A549 (cell line): ENCODE measurements at regions not wholly inside any gene's neighbourhood (a gene's known extent, or its start where the extent isn't known, plus 50 kb on each side); places are given as distances from the start of the nearest gene placed in this dataset.

Experiments used
- ATAC-seq, 2 experiments: fragments of 200-7000 bp in 1 of 2; fragments of >200 bp in 1 of 2; cut with Nextera tagmentation in 1 of 2; cut with Tn5 transposase in 1 of 2; 3 replicates each; pipeline versions ENCODE4 v1.8.0 to v1.9.1; 2018 to 2020; ENCODE audit warnings: mild to moderate bottlenecking in 1 of 2, moderate library complexity in 1 of 2
- CTCF ChIA-PET: fragments of 300-600 bp; sonication (Branson Sonifier 250); formaldehyde crosslinking; extraction: SDS; loops from one replicate; lab custom pipeline; 2021; ENCODE audit warnings: antibody characterized with exemption, inconsistent platforms; lab: Yijun Ruan, JAX
- POLR2A ChIA-PET: fragments of 350-600 bp; formaldehyde crosslinking; extraction: SDS; loops from one replicate; lab custom pipeline; 2021; ENCODE audit warnings: antibody characterized with exemption, inconsistent platforms; lab: Yijun Ruan, JAX
- DNase-seq, 2 experiments: peaks; one replicate each; pipeline versions ENCODE4 v3.0.0 to v3.0.0-alpha.2; 2011 to 2016; ENCODE audit warnings: low read depth in 1 of 2, low spot score in 1 of 2
- FAIRE-seq: peaks from 2 replicates; lab custom pipeline; 2011; peaks lifted over from hg19 to GRCh38; lab: Jason Lieb, UNC
- H3K27ac ChIP-seq, 2 experiments: fragments of >200 bp; sonication (Bioruptor Twin); formaldehyde crosslinking; 3 replicates each; pipeline ENCODE4 v1.5.1; 2016 to 2017
- H3K4me1 ChIP-seq: fragments of >200 bp; sonication (Bioruptor Twin); formaldehyde crosslinking; 3 replicates; pipeline ENCODE4 v1.6.1; 2016
- H3K4me2 ChIP-seq: fragments of >200 bp; sonication (Bioruptor Twin); formaldehyde crosslinking; 3 replicates; pipeline ENCODE4 v1.6.1; 2016
- H3K4me3 ChIP-seq: fragments of >200 bp; sonication (Bioruptor Twin); formaldehyde crosslinking; 3 replicates; pipeline ENCODE4 v1.5.1; 2016
- H3K9me3 ChIP-seq: fragments of >200 bp; sonication (Bioruptor Twin); formaldehyde crosslinking; 3 replicates; pipeline ENCODE4 v1.6.1; 2016
- CBX2 ChIP-seq: fragments of 200-600 bp; sonication (generic); IDR thresholded peaks from 2 replicates; pipeline ENCODE4 v1.6.1; 2016; ENCODE audit warnings: low read depth, mild to moderate bottlenecking, borderline replicate concordance
- CHD4 ChIP-seq: fragments of 200-600 bp; sonication (generic); IDR thresholded peaks from 2 replicates; pipeline ENCODE4 v1.6.1; 2016; ENCODE audit warnings: antibody characterized with exemption, mild to moderate bottlenecking, borderline replicate concordance
- ELK1 ChIP-seq: fragments of 150-350 bp; IDR thresholded peaks from 2 replicates; pipeline ENCODE4 v1.6.1; 2014; ENCODE audit warnings: low read depth, mild to moderate bottlenecking, low read length
- EP300 ChIP-seq, 2 experiments: fragments of >200 bp; sonication (Bioruptor Twin); formaldehyde crosslinking; IDR thresholded peaks; 2 replicates in 1 of 2; 3 replicates in 1 of 2; pipeline ENCODE4 v1.6.1; 2016 to 2017
- FOSB ChIP-seq: fragments of 250-450 bp; sonication (Bioruptor Pico); IDR thresholded peaks from 2 replicates; pipeline ENCODE4 v1.5.0; 2020; ENCODE audit warnings: mild to moderate bottlenecking, moderate library complexity
- FOSL2 ChIP-seq, 2 experiments: fragments of 450-650 bp in 1 of 2; fragments of >200 bp in 1 of 2; sonication (Bioruptor Twin) in 1 of 2; formaldehyde crosslinking; IDR thresholded peaks; 2 replicates each; pipeline versions ENCODE4 v1.5.0 to v1.6.1; 2016 to 2020; ENCODE audit warnings: mild to moderate bottlenecking in 1 of 2, moderate library complexity in 1 of 2
- FOXS1 ChIP-seq: fragments of 250-450 bp; sonication (Bioruptor Pico); IDR thresholded peaks from 2 replicates; pipeline ENCODE4 v1.5.0; 2020; ENCODE audit warnings: mild to moderate bottlenecking, moderate library complexity
- GATA3 ChIP-seq: IDR thresholded peaks from 2 replicates; pipeline ENCODE4 v1.6.1; 2012; ENCODE audit warnings: borderline replicate concordance
- HEYL ChIP-seq: fragments of 250-450 bp; sonication (Bioruptor Pico); IDR thresholded peaks from 2 replicates; pipeline ENCODE4 v1.8.0; 2021; ENCODE audit warnings: mild to moderate bottlenecking, moderate library complexity
- HOXB13 ChIP-seq: fragments of 250-450 bp; sonication (Bioruptor Pico); IDR thresholded peaks from 2 replicates; pipeline ENCODE4 v1.5.0; 2020; ENCODE audit warnings: low read depth, mild to moderate bottlenecking, moderate library complexity
- JUN ChIP-seq, 2 experiments: fragments of >200 bp; sonication (Bioruptor Twin); formaldehyde crosslinking; IDR thresholded peaks; 2 replicates in 1 of 2; 3 replicates in 1 of 2; pipeline ENCODE4 v1.6.1; 2016 to 2017
- JUNB ChIP-seq: fragments of >200 bp; sonication (Bioruptor Twin); formaldehyde crosslinking; IDR thresholded peaks from 2 replicates; pipeline ENCODE4 v1.6.1; 2016
- KDM1A ChIP-seq: fragments of 200-600 bp; sonication (generic); IDR thresholded peaks from 2 replicates; pipeline ENCODE4 v1.6.1; 2016; ENCODE audit warnings: low read depth, mild to moderate bottlenecking
- KDM5A ChIP-seq: fragments of 200-600 bp; sonication (generic); IDR thresholded peaks from 2 replicates; pipeline ENCODE4 v1.6.1; 2016; ENCODE audit warnings: antibody characterized with exemption, mild to moderate bottlenecking
- MAFK ChIP-seq: fragments of 450-650 bp; IDR thresholded peaks from 2 replicates; pipeline ENCODE4 v1.6.1; 2014; ENCODE audit not compliant: partially characterized antibody
- MAX ChIP-seq: IDR thresholded peaks from 2 replicates; pipeline ENCODE4 v1.6.1; 2012
- MAZ ChIP-seq: fragments of 150-350 bp; IDR thresholded peaks from 2 replicates; pipeline ENCODE4 v1.6.1; 2014; ENCODE audit warnings: antibody characterized with exemption, low read depth, low read length, borderline replicate concordance
- MYC ChIP-seq: IDR thresholded peaks from 2 replicates; pipeline ENCODE4 v1.6.1; 2012; ENCODE audit warnings: mild to moderate bottlenecking, inconsistent platforms, low read length, improper control_type of control experiment, borderline replicate concordance
- NFE2L2 ChIP-seq: fragments of 150-350 bp; conservative IDR thresholded peaks from 2 replicates; pipeline ENCODE4 v1.6.1; 2014; ENCODE audit warnings: low read length
- NR3C1 ChIP-seq: fragments of >200 bp; sonication (Bioruptor Twin); formaldehyde crosslinking; IDR thresholded peaks from 3 replicates; pipeline ENCODE4 v1.6.1; 2017
- POLR2A ChIP-seq: IDR thresholded peaks from 2 replicates; pipeline ENCODE4 v1.6.1; 2012; ENCODE audit warnings: mild to moderate bottlenecking, low read length
- RARB ChIP-seq: fragments of 250-450 bp; sonication (Bioruptor Pico); IDR thresholded peaks from 2 replicates; pipeline ENCODE4 v1.8.0; 2021; ENCODE audit warnings: mild to moderate bottlenecking, moderate library complexity
- RCOR1 ChIP-seq: fragments of 150-350 bp; IDR thresholded peaks from 2 replicates; pipeline ENCODE4 v1.6.1; 2014; ENCODE audit warnings: antibody characterized with exemption, low read length, low read depth
- SMC3 ChIP-seq: fragments of >200 bp; sonication (Bioruptor Twin); formaldehyde crosslinking; IDR thresholded peaks from 3 replicates; pipeline ENCODE4 v1.6.1; 2018; ENCODE audit warnings: inconsistent platforms
- TFCP2L1 ChIP-seq: fragments of 250-450 bp; sonication (Bioruptor Pico); IDR thresholded peaks from 2 replicates; pipeline ENCODE4 v1.5.0; 2021; ENCODE audit warnings: mild to moderate bottlenecking
- ZSCAN20 ChIP-seq: fragments of 250-450 bp; sonication (Bioruptor Pico); IDR thresholded peaks from 2 replicates; pipeline ENCODE4 v1.8.0; 2022; ENCODE audit warnings: mild to moderate bottlenecking, moderate library complexity
- WGBS: methylation state at CpG from one replicate; pipeline ENCODE4 v1.1.6; 2017; ENCODE audit errors: missing lambda C conversion rate; 5-methylcytosine and 5-hydroxymethylcytosine counted together
- TF ChIP-seq, protein P1 (sequence below): IDR thresholded peaks from 2 replicates; pipeline ENCODE4 v1.6.1; 2012; ENCODE audit warnings: low read depth, borderline replicate concordance
- TF ChIP-seq, protein P2 (sequence below): fragments of >200 bp; sonication (Bioruptor Twin); formaldehyde crosslinking; IDR thresholded peaks from 2 replicates; pipeline ENCODE4 v1.6.1; 2016
- TF ChIP-seq, protein P3 (sequence below): fragments of 450-650 bp; IDR thresholded peaks from 2 replicates; pipeline ENCODE4 v1.6.1; 2014; ENCODE audit warnings: antibody characterized with exemption

- CTCF ChIA-PET, result no interaction called here
- Histone ChIP-seq H3K4me3 (no peak overlapping the region), H3K4me1 (no peaks in the 10 kb centered on the region), H3K27ac (no peak overlapping the region), H3K4me2 (no peak overlapping the region), H3K9me3 (no peaks in the 10 kb centered on the region)
- DNase-seq, result no peak
- no peak for TF ChIP-seq SMC3
- no peak for ATAC-seq
- POLR2A ChIA-PET, result no interaction called here
- no peak for FAIRE-seq
Measured at GRCh38 chr13:47184321-47184720, 287.5 kb upstream of the HTR2A start.

DNA sequence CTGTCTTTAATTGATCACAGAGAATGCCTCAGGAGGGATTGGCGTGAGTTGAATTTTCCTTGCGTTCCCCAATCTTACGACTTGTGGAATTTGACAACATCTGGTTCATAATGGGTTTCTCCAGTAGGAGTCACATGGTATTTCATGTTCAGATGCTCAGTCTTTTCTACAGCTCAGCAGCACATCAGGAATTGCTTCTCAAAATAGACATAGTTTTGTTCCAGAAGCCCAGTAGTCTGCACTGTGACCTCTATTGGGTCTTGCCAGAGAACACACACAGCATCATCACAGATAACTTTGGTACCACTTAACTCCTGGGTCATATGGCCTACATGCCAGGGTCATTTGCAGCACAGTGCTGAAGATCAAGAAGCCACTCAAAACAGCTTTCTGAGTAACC is 282.5 kb upstream of the HTR2A start:
- H3K4me1 ChIP-seq, result no peaks in the 10 kb centered on the region
- FAIRE-seq (no peak), DNase-seq (no peak), ATAC-seq (no peak)
- TF ChIP-seq NR3C1 (no peak), NFE2L2 (no peak), RCOR1 (no peak), KDM1A (no peak), MAX (no peak), ELK1 (no peak), MAFK (no peak), JUNB (no peak), EP300 (IDR thresholded peaks at IDR 0.05) (no peak), HEYL (CRISPR knock-in tag) (no peak), FOXS1 (no peak), POLR2A (no peak), TFCP2L1 (no peak), JUN (IDR thresholded peaks at IDR 0.05) (no peak), MYC (no peak), KDM5A (no peak), FOSL2 (IDR thresholded peaks at IDR 0.05) (no peak), FOSL2 (CRISPR knock-in tag; IDR thresholded peaks at IDR 0.05) (no peak)
- TF ChIP-seq, protein P1, sequence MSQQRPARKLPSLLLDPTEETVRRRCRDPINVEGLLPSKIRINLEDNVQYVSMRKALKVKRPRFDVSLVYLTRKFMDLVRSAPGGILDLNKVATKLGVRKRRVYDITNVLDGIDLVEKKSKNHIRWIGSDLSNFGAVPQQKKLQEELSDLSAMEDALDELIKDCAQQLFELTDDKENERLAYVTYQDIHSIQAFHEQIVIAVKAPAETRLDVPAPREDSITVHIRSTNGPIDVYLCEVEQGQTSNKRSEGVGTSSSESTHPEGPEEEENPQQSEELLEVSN, result no peak
- TF ChIP-seq, protein P2, sequence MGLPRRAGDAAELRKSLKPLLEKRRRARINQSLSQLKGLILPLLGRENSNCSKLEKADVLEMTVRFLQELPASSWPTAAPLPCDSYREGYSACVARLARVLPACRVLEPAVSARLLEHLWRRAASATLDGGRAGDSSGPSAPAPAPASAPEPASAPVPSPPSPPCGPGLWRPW, result no peak
- POLR2A ChIA-PET, result no interaction called here
- WGBS, result 37% methylated on average over 3 of the region's 3 CpGs
- no peak overlapping the region for H3K4me2 ChIP-seq
- CTCF ChIA-PET, result no interaction called here
- H3K27ac ChIP-seq, result no peak overlapping the region
- H3K4me3 ChIP-seq, result no peak overlapping the region
- no peaks in the 10 kb centered on the region for H3K9me3 ChIP-seq

DNA sequence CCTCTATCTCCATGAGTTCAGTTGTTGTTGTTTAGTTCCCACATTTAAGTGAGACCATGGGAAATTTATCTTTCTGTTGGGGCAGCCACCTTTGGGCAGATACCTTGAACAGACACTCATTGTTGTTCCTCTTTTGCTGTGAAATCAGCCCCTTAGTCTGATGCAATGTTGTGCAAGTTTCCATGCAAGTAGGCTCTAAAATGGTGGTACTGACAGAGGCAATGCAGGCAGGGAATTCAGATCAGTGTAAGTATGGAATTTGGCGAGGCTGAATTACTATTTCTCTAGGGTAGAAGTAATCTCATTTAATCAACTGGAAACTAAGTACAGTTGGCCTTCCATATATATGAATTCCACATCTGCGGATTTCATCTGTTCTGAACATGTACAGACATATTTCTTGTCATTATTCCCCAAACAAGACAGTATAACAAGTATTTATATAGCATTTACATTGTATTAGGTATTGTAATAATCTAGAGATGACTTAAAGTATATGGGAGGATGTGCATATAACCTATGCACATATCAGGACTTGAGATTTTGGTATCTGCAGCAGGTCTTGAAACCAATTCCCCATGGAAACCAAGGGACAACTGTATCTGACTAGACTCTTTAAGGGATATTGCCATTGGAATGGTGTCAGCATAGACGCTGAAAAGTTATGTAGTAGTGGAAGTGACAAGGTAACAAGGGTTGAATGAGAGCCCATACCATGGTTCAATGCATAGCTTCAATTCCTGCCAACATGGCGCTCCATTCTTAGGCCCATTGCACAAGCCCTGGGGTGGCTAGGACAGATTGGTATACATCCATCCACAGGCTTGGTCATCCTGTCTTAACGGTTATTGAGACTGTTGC is 281.5 kb upstream of the HTR2A start:
- ChIA-PET POLR2A (no interaction called here), CTCF (no interaction called here)
- FAIRE-seq (no peak), DNase-seq (no peak)
- Histone ChIP-seq H3K4me1 (no peaks in the 10 kb centered on the region), H3K27ac (no peak overlapping the region)
- no peak for TF ChIP-seq MAZ
- no peak for TF ChIP-seq ZSCAN20 (CRISPR knock-in tag)
- no peak for TF ChIP-seq KDM1A
- no peak for TF ChIP-seq GATA3
- TF ChIP-seq MYC, result no peak
- TF ChIP-seq RARB (CRISPR knock-in tag), result no peak
- no peak for TF ChIP-seq FOSB
- TF ChIP-seq CBX2, result no peak
- no peak for TF ChIP-seq MAFK
- no peak for TF ChIP-seq CHD4
- no peak for TF ChIP-seq HOXB13
- TF ChIP-seq HEYL (CRISPR knock-in tag), result no peak
- no peak for TF ChIP-seq ELK1
- TF ChIP-seq, protein P2, result no peak
- TF ChIP-seq, protein P3, sequence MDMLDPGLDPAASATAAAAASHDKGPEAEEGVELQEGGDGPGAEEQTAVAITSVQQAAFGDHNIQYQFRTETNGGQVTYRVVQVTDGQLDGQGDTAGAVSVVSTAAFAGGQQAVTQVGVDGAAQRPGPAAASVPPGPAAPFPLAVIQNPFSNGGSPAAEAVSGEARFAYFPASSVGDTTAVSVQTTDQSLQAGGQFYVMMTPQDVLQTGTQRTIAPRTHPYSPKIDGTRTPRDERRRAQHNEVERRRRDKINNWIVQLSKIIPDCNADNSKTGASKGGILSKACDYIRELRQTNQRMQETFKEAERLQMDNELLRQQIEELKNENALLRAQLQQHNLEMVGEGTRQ, result no peak
- TF ChIP-seq, all 56 proteins: peak for 0
- Histone ChIP-seq H3K9me3 (no peaks in the 10 kb centered on the region), H3K4me2 (no peak overlapping the region), H3K4me3 (no peak overlapping the region)
- WGBS, result 4% methylated on average over 5 of the region's 5 CpGs
- ATAC-seq, result no peak
